ENCODE measurements at regions not wholly inside any gene's neighbourhood (a gene's known extent, or its start where the extent isn't known, plus 50 kb on each side); places are given as distances from the start of the nearest gene placed in this dataset.

GRCh38 chr13:33462109-33462508 lies 176.6 kb upstream of the STARD13 start:
- no peak for DNase-seq (ENCODE audit: low read depth in 1 of 2, low spot score in 1 of 2)

- DNase-seq (ENCODE audit: low read depth in 1 of 2, low spot score in 1 of 2), result no peak
Measured at GRCh38 chr13:33464345-33464744, 178.8 kb upstream of the STARD13 start.

- DNase-seq (ENCODE audit: low read depth in 1 of 2, low spot score in 1 of 2), result no peak
Measured at GRCh38 chr13:33466262-33466661, 180.7 kb upstream of the STARD13 start.

- DNase-seq (ENCODE audit: low read depth in 1 of 2, low spot score in 1 of 2), result no peak
Measured at GRCh38 chr13:33467556-33467955, 182.0 kb upstream of the STARD13 start.

- no peak for DNase-seq (ENCODE audit: low read depth in 1 of 2, low spot score in 1 of 2)
Measured at GRCh38 chr13:33471204-33471603, 185.6 kb upstream of the STARD13 start.

- no peak for DNase-seq (ENCODE audit: low read depth in 1 of 2, low spot score in 1 of 2)
Measured at GRCh38 chr13:33472446-33472845, 186.9 kb upstream of the STARD13 start.

- DNase-seq (ENCODE audit: low read depth in 1 of 2, low spot score in 1 of 2), result no peak
Measured at GRCh38 chr13:33479105-33479504, 193.6 kb upstream of the STARD13 start.

GRCh38 chr13:33480561-33480960 lies 195.0 kb upstream of the STARD13 start:
- DNase-seq (ENCODE audit: low read depth in 1 of 2, low spot score in 1 of 2), result no peak

- no peak for DNase-seq (ENCODE audit: low read depth in 1 of 2, low spot score in 1 of 2)
Measured at GRCh38 chr13:33483471-33483870, 197.9 kb upstream of the STARD13 start.

- no peak for DNase-seq (ENCODE audit: low read depth in 1 of 2, low spot score in 1 of 2)
Measured at GRCh38 chr13:33485247-33485646, 199.7 kb upstream of the STARD13 start.

GRCh38 chr13:33487575-33488243 lies 202.2 kb upstream of the STARD13 start:
- no peak for DNase-seq (ENCODE audit: low read depth in 1 of 2, low spot score in 1 of 2)

GRCh38 chr13:33489563-33489962 lies 204.0 kb upstream of the STARD13 start:
- DNase-seq (ENCODE audit: low read depth in 1 of 2, low spot score in 1 of 2), result no peak

GRCh38 chr13:33490461-33491327 lies 205.1 kb upstream of the STARD13 start:
- no peak for DNase-seq (ENCODE audit: low read depth in 1 of 2, low spot score in 1 of 2)

GRCh38 chr13:33493672-33494365 lies 208.3 kb upstream of the STARD13 start:
- DNase-seq (ENCODE audit: low read depth in 1 of 2, low spot score in 1 of 2), result no peak

GRCh38 chr13:33494596-33495204 lies 209.1 kb upstream of the STARD13 start:
- no peak for DNase-seq (ENCODE audit: low read depth in 1 of 2, low spot score in 1 of 2)

GRCh38 chr13:33496336-33496735 lies 210.8 kb upstream of the STARD13 start:
- DNase-seq (ENCODE audit: low read depth in 1 of 2, low spot score in 1 of 2), result no peak

- no peak for DNase-seq (ENCODE audit: low read depth in 1 of 2, low spot score in 1 of 2)
Measured at GRCh38 chr13:33497146-33497845, 211.7 kb upstream of the STARD13 start.

GRCh38 chr13:33508060-33508459 lies 222.5 kb upstream of the STARD13 start:
- no peak for DNase-seq (ENCODE audit: low read depth in 1 of 2, low spot score in 1 of 2)

- DNase-seq (ENCODE audit: low read depth in 1 of 2, low spot score in 1 of 2), result no peak
Measured at GRCh38 chr13:33509642-33510229, 224.2 kb upstream of the STARD13 start.

GRCh38 chr13:33510350-33510970 lies 224.9 kb upstream of the STARD13 start:
- no peak for DNase-seq (ENCODE audit: low read depth in 1 of 2, low spot score in 1 of 2)
